Muscle of arm (tissue), 1 donor: ENCODE measurements at regions not wholly inside any gene's neighbourhood (a gene's known extent, or its start where the extent isn't known, plus 50 kb on each side); places are given as distances from the start of the nearest gene placed in this dataset.

Experiments used
- DNase-seq: peaks from one replicate; pipeline ENCODE4 v3.0.0-alpha.2; 2013

GRCh38 chr3:152100491-152101132 lies 168.1 kb upstream of the MBNL1 start:
- no peak for DNase-seq

GRCh38 chr3:152102410-152102809 lies 166.3 kb upstream of the MBNL1 start:
- no peak for DNase-seq

- DNase-seq: no peak
These were observed 165.5 kb upstream of the MBNL1 start for GRCh38 chr3:152103257-152103656.

GRCh38 chr3:152104847-152105415 lies 163.8 kb upstream of the MBNL1 start:
- no peak for DNase-seq

GRCh38 chr3:152105446-152105845 lies 163.3 kb upstream of the MBNL1 start:
- DNase-seq: no peak

- DNase-seq: no peak
These were observed 159.7 kb upstream of the MBNL1 start for GRCh38 chr3:152109038-152109437.

GRCh38 chr3:152113413-152113812 lies 155.3 kb upstream of the MBNL1 start:
- no peak for DNase-seq

- no peak for DNase-seq
These were observed 154.6 kb upstream of the MBNL1 start for GRCh38 chr3:152113992-152114651.

GRCh38 chr3:152120601-152121269 lies 148.0 kb upstream of the MBNL1 start:
- no peak for DNase-seq

- no peak for DNase-seq
These were observed 147.5 kb upstream of the MBNL1 start for GRCh38 chr3:152121270-152121636.

- no peak for DNase-seq
These were observed 145.9 kb upstream of the MBNL1 start for GRCh38 chr3:152122851-152123250.

- DNase-seq: no peak
These were observed 145.3 kb upstream of the MBNL1 start for GRCh38 chr3:152123457-152123856.

GRCh38 chr3:152126260-152126659 lies 142.5 kb upstream of the MBNL1 start:
- no peak for DNase-seq

- no peak for DNase-seq
These were observed 141.7 kb upstream of the MBNL1 start for GRCh38 chr3:152127058-152127457.

- no peak for DNase-seq
These were observed 140.4 kb upstream of the MBNL1 start for GRCh38 chr3:152128356-152128755.

GRCh38 chr3:152139651-152140050 lies 129.1 kb upstream of the MBNL1 start:
- no peak for DNase-seq

- DNase-seq: no peak
These were observed 122.3 kb upstream of the MBNL1 start for GRCh38 chr3:152146461-152146860.

- DNase-seq: no peak
These were observed 121.0 kb upstream of the MBNL1 start for GRCh38 chr3:152147748-152148147.

GRCh38 chr3:152148579-152148978 lies 120.2 kb upstream of the MBNL1 start:
- no peak for DNase-seq

GRCh38 chr3:152149832-152150231 lies 118.9 kb upstream of the MBNL1 start:
- no peak for DNase-seq

GRCh38 chr3:152151216-152151876 lies 117.4 kb upstream of the MBNL1 start:
- DNase-seq: no peak
